ENCODE measurements at regions not wholly inside any gene's neighbourhood (a gene's known extent, or its start where the extent isn't known, plus 50 kb on each side); places are given as distances from the start of the nearest gene placed in this dataset.

DNA sequence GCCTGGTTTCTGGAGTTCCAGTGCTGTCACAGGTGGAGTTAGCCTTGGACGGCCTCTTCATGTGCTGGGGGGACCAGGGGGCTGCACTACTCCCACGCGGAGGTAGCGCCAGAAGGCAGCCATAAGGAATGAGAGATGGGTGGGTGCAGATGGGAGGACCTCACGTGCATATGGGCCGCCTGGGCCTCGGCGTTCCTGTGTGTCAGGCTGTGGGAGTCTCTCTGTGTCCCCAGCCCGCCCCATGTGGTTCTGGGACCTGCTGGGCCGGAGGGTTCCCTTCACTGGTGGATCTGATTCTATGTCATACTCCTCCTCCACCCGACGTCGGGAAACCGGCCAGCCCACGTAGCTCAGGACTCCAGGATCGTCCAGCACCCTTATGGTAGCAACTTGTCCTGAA lies 149.0 kb upstream of the SOX1 start:
- TF ChIP-seq GATA2 (IDR thresholded peaks at IDR 0.05; ENCODE audit: low read depth, low read length): no peak
- TF ChIP-seq GATA3 (IDR thresholded peaks at IDR 0.05; ENCODE audit: low read depth, low read length): no peak

Data from SH-SY5Y (cell line).